OCI-LY7 (cell line): ENCODE measurements at regions not wholly inside any gene's neighbourhood (a gene's known extent, or its start where the extent isn't known, plus 50 kb on each side); places are given as distances from the start of the nearest gene placed in this dataset.

Source experiments
- CTCF ChIP-seq: fragments of 200-600 bp; sonication (generic); conservative IDR thresholded peaks from 2 replicates; pipeline ENCODE4 v1.5.1; 2014; ENCODE audit warnings: mild to moderate bottlenecking, antibody characterized with exemption, low read length, moderate library complexity, mixed read lengths
- EZH2phosphoT487 ChIP-seq: fragments of 200-600 bp; sonication (generic); IDR thresholded peaks from 2 replicates; pipeline ENCODE4 v1.6.1; 2018; ENCODE audit warnings: low read depth, borderline replicate concordance, mild to moderate bottlenecking, mixed run types, antibody characterized with exemption, low read length, moderate library complexity, mixed read lengths

DNA sequence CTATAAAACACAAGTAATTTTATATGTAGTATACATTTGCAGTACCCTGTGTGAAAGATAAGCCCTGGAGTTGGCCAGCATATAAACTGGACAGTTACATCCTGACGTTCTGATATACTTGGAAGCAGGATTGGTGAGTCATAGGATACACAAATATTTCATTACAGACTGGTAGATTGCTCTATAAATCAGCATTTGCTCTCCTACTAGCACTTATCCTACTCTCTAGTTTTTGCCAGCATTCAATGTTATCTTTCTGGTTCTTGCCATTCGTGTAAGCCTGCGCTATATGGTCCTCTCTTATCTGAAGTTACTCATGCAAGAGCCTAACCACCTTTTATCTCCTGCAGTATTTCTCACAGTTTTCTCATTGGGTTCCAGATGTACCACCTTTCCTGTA is 680.2 kb upstream of the MMS22L start:
- TF ChIP-seq CTCF (no peak), EZH2phosphoT487 (no peak)
